ENCODE measurements at regions not wholly inside any gene's neighbourhood (a gene's known extent, or its start where the extent isn't known, plus 50 kb on each side); places are given as distances from the start of the nearest gene placed in this dataset.

GRCh38 chr11:111026241-111026640 lies 219.3 kb upstream of the POU2AF2 start (continued):
- TF ChIP-seq, protein P1, sequence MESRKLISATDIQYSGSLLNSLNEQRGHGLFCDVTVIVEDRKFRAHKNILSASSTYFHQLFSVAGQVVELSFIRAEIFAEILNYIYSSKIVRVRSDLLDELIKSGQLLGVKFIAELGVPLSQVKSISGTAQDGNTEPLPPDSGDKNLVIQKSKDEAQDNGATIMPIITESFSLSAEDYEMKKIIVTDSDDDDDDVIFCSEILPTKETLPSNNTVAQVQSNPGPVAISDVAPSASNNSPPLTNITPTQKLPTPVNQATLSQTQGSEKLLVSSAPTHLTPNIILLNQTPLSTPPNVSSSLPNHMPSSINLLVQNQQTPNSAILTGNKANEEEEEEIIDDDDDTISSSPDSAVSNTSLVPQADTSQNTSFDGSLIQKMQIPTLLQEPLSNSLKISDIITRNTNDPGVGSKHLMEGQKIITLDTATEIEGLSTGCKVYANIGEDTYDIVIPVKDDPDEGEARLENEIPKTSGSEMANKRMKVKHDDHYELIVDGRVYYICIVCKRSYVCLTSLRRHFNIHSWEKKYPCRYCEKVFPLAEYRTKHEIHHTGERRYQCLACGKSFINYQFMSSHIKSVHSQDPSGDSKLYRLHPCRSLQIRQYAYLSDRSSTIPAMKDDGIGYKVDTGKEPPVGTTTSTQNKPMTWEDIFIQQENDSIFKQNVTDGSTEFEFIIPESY (IDR thresholded peaks at IDR 0.05), result no peak
- TF ChIP-seq, protein P2, sequence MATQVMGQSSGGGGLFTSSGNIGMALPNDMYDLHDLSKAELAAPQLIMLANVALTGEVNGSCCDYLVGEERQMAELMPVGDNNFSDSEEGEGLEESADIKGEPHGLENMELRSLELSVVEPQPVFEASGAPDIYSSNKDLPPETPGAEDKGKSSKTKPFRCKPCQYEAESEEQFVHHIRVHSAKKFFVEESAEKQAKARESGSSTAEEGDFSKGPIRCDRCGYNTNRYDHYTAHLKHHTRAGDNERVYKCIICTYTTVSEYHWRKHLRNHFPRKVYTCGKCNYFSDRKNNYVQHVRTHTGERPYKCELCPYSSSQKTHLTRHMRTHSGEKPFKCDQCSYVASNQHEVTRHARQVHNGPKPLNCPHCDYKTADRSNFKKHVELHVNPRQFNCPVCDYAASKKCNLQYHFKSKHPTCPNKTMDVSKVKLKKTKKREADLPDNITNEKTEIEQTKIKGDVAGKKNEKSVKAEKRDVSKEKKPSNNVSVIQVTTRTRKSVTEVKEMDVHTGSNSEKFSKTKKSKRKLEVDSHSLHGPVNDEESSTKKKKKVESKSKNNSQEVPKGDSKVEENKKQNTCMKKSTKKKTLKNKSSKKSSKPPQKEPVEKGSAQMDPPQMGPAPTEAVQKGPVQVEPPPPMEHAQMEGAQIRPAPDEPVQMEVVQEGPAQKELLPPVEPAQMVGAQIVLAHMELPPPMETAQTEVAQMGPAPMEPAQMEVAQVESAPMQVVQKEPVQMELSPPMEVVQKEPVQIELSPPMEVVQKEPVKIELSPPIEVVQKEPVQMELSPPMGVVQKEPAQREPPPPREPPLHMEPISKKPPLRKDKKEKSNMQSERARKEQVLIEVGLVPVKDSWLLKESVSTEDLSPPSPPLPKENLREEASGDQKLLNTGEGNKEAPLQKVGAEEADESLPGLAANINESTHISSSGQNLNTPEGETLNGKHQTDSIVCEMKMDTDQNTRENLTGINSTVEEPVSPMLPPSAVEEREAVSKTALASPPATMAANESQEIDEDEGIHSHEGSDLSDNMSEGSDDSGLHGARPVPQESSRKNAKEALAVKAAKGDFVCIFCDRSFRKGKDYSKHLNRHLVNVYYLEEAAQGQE (IDR thresholded peaks at IDR 0.05; ENCODE audit: low read depth, low read length), result no peak
- TF ChIP-seq NBN (IDR thresholded peaks at IDR 0.05), result no peak
- TF ChIP-seq RAD51 (IDR thresholded peaks at IDR 0.05), result no peak
- no peak for TF ChIP-seq MTA2 (IDR thresholded peaks at IDR 0.05; ENCODE audit: low read depth)
- no peak for TF ChIP-seq NFIC (IDR thresholded peaks at IDR 0.05; ENCODE audit: low read depth, low read length)
- TF ChIP-seq TAF1 (IDR thresholded peaks at IDR 0.05; ENCODE audit: borderline replicate concordance, low read depth, low read length), result no peak
- TF ChIP-seq SUZ12 (IDR thresholded peaks at IDR 0.05; ENCODE audit: unreplicated experiment), result no peak
- no peak for TF ChIP-seq BCL11A (IDR thresholded peaks at IDR 0.05; ENCODE audit: low read depth, low read length)
- TF ChIP-seq CTCF (IDR thresholded peaks at IDR 0.05 in 2 of 3, conservative IDR thresholded peaks at IDR 0.05 in 1 of 3; ENCODE audit: control insufficient read depth in 2 of 3, extremely low read depth in 1 of 3, insufficient read depth in 1 of 3, low read depth in 3 of 3, low read length in 3 of 3), result no peak
- TF ChIP-seq CEBPB (IDR thresholded peaks at IDR 0.05; ENCODE audit: borderline replicate concordance in 1 of 2, low read depth in 2 of 2, low read length in 2 of 2), result no peak

All from GM12878 (cell line).